Hematopoietic multipotent progenitor cell (in vitro differentiated cells): ENCODE measurements at regions not wholly inside any gene's neighbourhood (a gene's known extent, or its start where the extent isn't known, plus 50 kb on each side); places are given as distances from the start of the nearest gene placed in this dataset.
"Not testable (repeated sequence)": the region's sequence is repeated elsewhere in the genome, so short reads cannot be mapped to it uniquely, and the experiment has no call there.

ENCODE experiments used
- DNase-seq, 3 donors: peaks; one replicate each; pipeline ENCODE4 v3.0.0-alpha.2; 2011 to 2015; ENCODE audit warnings: low read depth in 2 of 3, low spot score in 2 of 3

GRCh38 chr5:118095115-118095514, 893.2 kb downstream of the DTWD2 start:
- no peak for DNase-seq

GRCh38 chr5:118088448-118088847, 899.9 kb downstream of the DTWD2 start:
- no peak for DNase-seq

GRCh38 chr5:118076490-118076889, 911.9 kb downstream of the DTWD2 start:
- DNase-seq, result no peak

GRCh38 chr5:118070041-118070440, 918.3 kb downstream of the DTWD2 start:
- no peak for DNase-seq

GRCh38 chr5:118069452-118069851, 918.9 kb downstream of the DTWD2 start:
- DNase-seq, result no peak

GRCh38 chr5:118068886-118069285, 919.5 kb downstream of the DTWD2 start:
- DNase-seq, result no peak

- not testable (repeated sequence) for DNase-seq
Measured at GRCh38 chr5:118063836-118064235, 924.5 kb downstream of the DTWD2 start.

- no peak for DNase-seq
Measured at GRCh38 chr5:118060833-118061232, 927.5 kb downstream of the DTWD2 start.

- no peak for DNase-seq
Measured at GRCh38 chr5:118052503-118052902, 935.8 kb downstream of the DTWD2 start.

- no peak for DNase-seq
Measured at GRCh38 chr5:118044169-118044568, 944.2 kb downstream of the DTWD2 start.

- no peak for DNase-seq
Measured at GRCh38 chr5:118043531-118043930, 944.8 kb downstream of the DTWD2 start.

- DNase-seq, result peak in 1 of 3 donors; percentile 34
Measured at GRCh38 chr5:118042076-118042475, 946.3 kb downstream of the DTWD2 start.

GRCh38 chr5:118040496-118040895, 947.9 kb downstream of the DTWD2 start:
- DNase-seq, result no peak

GRCh38 chr5:118033686-118034338, 954.5 kb downstream of the DTWD2 start:
- no peak for DNase-seq

- no peak for DNase-seq
Measured at GRCh38 chr5:118029807-118030206, 958.5 kb downstream of the DTWD2 start.

- DNase-seq, result no peak
Measured at GRCh38 chr5:118022062-118022461, 966.3 kb downstream of the DTWD2 start.

- no peak for DNase-seq
Measured at GRCh38 chr5:118017536-118017935, 970.8 kb downstream of the DTWD2 start.

- no peak for DNase-seq
Measured at GRCh38 chr5:118016396-118016795, 972.0 kb downstream of the DTWD2 start.

GRCh38 chr5:118015511-118015910, 972.8 kb downstream of the DTWD2 start:
- no peak for DNase-seq

- DNase-seq, result no peak
Measured at GRCh38 chr5:118009741-118010297, 978.5 kb downstream of the DTWD2 start.

- DNase-seq, result no peak
Measured at GRCh38 chr5:118008779-118009178, 979.6 kb downstream of the DTWD2 start.

- no peak for DNase-seq
Measured at GRCh38 chr5:118007262-118007661, 981.1 kb downstream of the DTWD2 start.

- DNase-seq, result no peak
Measured at GRCh38 chr5:118006219-118006618, 982.1 kb downstream of the DTWD2 start.
